H54 (cell line): ENCODE measurements at regions not wholly inside any gene's neighbourhood (a gene's known extent, or its start where the extent isn't known, plus 50 kb on each side); places are given as distances from the start of the nearest gene placed in this dataset.

Source experiments
- DNase-seq: peaks from one replicate; pipeline ENCODE4 v3.0.0; 2011; ENCODE audit warnings: low spot score, mixed read lengths; ENCODE audit not compliant: insufficient read length
- FAIRE-seq: peaks from 3 replicates; lab custom pipeline; 2011; peaks lifted over from hg19 to GRCh38; lab: Jason Lieb, UNC
- POLR2A ChIP-seq: IDR thresholded peaks from 2 replicates; pipeline ENCODE4 v1.6.1; 2011; ENCODE audit warnings: low read depth, mild to moderate bottlenecking, low read length

DNA sequence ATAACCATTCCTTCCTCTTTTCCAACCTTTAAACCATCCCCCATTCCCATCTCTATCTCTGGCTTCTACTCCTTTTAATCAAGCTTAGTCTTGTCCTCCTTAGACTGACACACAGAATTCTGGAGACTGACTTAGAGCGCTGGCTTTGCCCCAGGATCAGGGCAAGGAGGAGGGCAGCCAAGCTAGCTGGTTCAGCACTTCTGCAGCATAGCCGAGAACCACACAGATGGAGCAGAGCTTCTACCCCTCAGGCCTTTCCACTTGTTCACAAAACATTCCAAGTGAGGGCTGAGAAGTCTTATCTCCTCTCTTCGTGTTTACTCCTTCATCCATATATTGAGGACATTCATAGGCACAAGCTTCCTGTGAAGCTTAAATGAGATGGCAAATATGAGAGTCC is 246.5 kb upstream of the PEX5L start:
- no peak for FAIRE-seq
- DNase-seq = no peak
- TF ChIP-seq POLR2A = no peak

DNA sequence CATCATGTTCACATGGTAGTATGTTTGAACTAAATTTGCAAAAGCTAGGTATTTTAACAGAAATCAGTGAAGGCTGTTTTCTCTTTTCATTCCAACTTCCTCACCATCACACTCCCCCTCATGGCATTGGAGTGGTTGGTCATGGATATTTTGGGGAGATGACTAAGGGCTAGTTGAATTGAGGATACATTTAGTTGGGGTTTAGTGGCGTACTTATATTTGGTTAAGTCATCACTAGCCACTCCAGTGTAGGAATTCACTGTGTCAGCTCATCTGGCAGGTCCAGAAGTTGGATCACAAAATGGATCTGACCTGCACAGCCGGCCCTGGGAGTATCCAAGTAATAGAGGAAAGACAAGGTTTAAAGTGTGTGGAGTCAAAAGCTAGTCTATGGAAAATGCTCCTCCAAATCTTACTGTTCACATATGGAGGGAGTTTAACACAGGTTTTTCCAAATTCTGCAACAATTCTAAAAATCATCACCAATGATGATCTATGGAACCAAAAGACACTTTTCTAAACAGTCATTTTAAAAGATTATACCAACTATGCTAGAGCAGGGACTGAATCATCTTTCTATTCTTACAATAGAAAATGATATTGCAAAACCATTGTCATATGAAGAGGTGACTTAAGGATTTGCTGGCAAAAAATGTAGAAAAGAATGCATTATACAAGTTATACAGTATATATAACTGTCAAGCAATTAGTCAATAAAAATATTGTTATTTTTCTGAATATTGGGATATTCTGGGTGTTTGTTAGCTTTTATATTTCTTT is 247.8 kb upstream of the PEX5L start:
- FAIRE-seq (peak; percentile 67), DNase-seq (no peak)
- no peak for TF ChIP-seq POLR2A

DNA sequence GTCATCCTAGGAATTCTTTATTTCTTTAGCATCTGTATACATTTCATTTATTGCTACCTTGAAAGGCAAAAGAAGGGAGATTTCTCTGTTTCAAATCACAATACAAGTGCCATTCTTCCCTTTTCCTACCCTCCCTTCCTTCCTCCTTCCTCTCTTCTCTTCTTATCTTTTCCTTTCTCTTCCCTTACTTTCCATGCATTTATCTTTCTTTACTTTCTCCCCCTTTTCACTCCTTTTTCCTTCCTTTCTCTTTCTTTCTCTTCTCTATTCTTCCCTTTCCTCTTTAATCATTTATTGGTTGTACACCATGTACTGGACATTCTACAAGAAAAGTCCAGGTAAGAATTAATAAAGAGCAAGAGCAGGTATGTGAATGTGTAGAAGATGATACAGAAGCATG is 251.0 kb upstream of the PEX5L start:
- FAIRE-seq (no peak), DNase-seq (no peak)
- no peak for TF ChIP-seq POLR2A

DNA sequence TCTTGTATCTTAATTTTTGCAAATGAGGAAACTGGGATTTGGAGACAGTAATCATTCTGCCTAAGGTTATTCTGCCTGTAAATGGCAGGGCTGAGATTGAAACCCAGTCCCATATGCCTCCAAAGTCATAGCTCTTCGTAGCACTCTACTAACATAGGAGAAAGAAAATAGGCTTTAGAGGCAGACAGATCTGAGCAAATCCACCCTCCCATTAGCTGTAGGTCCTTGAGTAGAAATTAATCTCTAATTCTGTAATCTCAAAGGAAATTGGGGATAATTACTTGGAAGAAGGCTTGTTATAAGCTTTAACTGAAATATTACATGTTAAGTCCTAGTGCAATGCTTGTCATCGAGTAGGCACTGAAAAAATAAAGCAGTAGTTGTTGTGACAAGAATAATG is 252.1 kb upstream of the PEX5L start:
- no peak for FAIRE-seq
- no peak for DNase-seq
- no peak for TF ChIP-seq POLR2A

- DNase-seq = no peak
- no peak for TF ChIP-seq POLR2A
- FAIRE-seq = no peak
Observed at GRCh38 chr3:180290300-180290699, 253.6 kb upstream of the PEX5L start.

- DNase-seq = no peak
- TF ChIP-seq POLR2A = no peak
- no peak for FAIRE-seq
Observed at GRCh38 chr3:180294282-180295027, 257.7 kb upstream of the PEX5L start.

DNA sequence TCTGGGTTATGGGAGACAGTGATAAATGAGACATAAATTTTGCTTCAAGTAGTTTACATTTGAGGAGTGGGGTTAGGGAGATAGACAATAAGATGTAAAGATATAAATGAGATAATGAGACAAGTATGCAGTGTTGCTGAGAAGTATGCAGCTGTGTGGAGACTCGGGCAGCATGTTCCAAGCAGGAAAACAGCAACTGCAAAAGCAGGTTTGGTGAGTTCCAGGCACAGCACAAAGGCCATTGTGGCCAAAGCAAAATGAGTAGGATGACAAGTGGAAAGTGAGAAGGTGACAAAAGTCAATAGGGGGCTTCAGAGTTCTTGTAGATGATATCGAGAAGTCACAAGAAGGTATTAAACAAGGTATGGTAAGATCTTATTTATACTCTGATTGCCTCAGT is 259.1 kb upstream of the PEX5L start:
- FAIRE-seq = peak; percentile 41
- no peak for DNase-seq
- no peak for TF ChIP-seq POLR2A

DNA sequence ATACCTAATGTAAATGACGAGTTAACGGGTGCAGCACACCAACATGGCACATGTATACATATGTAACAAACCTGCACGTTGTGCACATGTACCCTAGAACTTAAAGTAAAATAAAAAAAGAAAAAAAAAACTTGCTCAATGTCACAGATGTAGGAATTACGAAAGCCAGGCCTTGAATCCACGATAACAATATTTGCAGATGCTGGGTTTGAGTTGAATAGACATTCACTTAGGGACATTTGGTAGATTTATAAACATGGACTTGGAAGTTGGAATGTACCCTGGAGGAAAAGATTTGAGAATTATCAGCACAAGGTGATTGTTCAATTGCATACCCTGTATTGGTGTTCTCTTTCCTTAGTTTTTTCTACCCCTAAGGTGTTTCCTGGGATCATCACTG is 260.2 kb upstream of the PEX5L start:
- DNase-seq = no peak
- no peak for FAIRE-seq
- no peak for TF ChIP-seq POLR2A

DNA sequence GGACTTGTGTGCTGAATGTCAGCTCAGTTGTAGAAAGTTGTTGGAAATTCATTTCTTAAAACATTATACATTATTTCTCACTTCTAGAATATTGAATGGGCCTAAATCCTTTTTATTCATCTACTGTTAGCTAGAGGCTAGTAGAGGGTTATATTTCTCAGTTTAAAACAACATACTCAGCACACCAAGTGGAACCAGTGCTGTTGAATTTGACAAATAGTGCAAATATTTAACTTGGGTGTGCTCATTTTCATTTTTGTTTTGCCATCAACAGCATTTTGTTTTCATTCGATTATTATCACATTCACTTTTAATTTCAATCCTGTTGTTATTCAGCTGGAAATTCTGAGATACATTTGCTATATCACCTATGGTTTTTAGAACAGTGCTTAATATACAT is 269.4 kb upstream of the PEX5L start:
- no peak for DNase-seq
- TF ChIP-seq POLR2A = no peak
- peak; percentile 15 for FAIRE-seq

DNA sequence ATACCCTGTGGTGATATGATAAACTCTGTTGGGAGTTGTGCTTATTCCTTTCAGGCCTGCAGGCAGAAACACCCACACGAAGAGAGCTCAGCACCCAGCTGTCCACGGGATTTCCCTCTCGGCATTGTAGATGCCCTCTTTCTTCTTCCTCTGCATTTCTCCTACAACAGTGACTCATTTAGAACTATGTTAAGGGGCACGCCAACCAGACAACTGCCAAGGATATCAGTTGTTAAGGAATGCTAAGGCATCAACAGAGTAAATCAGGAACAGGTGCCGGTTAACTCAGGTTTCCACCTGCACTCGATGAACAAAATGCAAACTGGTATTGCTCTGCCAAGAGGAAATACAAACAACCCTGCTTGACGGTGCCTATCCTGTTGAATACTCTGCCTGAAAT is 270.0 kb upstream of the PEX5L start:
- TF ChIP-seq POLR2A = no peak
- peak; percentile 99 for FAIRE-seq
- DNase-seq = peak; percentile 35

DNA sequence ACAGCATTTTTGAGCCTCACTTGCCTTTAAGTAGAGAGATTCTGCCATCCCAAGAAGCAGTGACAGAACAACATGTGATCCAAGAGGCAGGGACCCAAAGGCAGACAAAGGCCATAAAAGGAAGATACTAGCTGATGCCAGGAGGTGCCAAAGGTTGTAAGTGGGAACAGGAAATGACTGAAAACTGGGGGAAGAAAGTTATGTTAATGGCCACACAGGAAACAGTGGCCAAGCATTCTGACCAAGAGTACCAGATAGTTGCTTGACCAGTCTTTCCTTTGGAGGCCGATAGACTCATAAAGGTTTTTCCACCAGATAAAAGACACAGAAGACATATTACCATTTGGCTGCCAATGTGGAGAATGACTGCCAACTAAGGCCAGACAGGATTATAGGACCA is 274.5 kb upstream of the PEX5L start:
- no peak for TF ChIP-seq POLR2A
- FAIRE-seq (peak; percentile 38), DNase-seq (no peak)

GRCh38 chr3:180316321-180316720 is 279.6 kb upstream of the PEX5L start:
- FAIRE-seq = no peak

GRCh38 chr3:180319461-180319860 is 282.5 kb upstream of the TTC14 start:
- TF ChIP-seq POLR2A = no peak
- DNase-seq (no peak), FAIRE-seq (peak; percentile 58)

More at GRCh38 chr3:180316321-180316720, 279.6 kb upstream of the PEX5L start:
- no peak for TF ChIP-seq POLR2A
- no peak for DNase-seq

GRCh38 chr3:180320631-180321030 is 281.3 kb upstream of the TTC14 start:
- DNase-seq = no peak
- FAIRE-seq = no peak
- no peak for TF ChIP-seq POLR2A
